NCI-H226 (cell line): ENCODE measurements at regions not wholly inside any gene's neighbourhood (a gene's known extent, or its start where the extent isn't known, plus 50 kb on each side); places are given as distances from the start of the nearest gene placed in this dataset.
A peak's percentile ranks its signal among the peaks of the same experiment; 100 is the strongest.

Source experiments
- DNase-seq: peaks from one replicate; pipeline ENCODE4 v3.0.0-alpha.2; 2015

GRCh38 chr2:15796167-15796942 is 144.0 kb upstream of the MYCN start:
- no peak for DNase-seq

- no peak for DNase-seq
Measured at GRCh38 chr2:15797231-15797938, 143.0 kb upstream of the MYCN start.

- DNase-seq: no peak
Measured at GRCh38 chr2:15797939-15798281, 142.4 kb upstream of the MYCN start.

- DNase-seq: no peak
Measured at GRCh38 chr2:15798701-15799431, 141.5 kb upstream of the MYCN start.

DNA sequence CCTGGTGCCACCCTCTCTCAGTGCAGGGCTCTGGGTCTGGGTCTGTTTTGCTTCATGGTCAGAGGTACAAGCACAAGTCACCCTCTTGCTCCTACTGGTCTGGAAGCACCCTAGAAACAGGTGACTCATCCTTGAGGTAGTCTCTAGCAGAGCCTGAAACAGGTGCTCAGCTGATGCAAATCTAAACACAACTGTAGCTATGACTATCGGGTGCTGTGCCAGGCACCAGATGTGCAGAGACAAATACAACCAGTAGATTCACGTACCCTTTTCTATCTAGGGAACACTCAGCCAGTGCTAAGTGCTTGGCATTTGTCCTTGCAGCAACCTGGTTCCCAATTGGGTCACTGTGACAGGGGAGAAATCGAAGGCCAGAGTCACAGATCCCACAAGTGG is 140.9 kb upstream of the MYCN start:
- DNase-seq: peak; percentile 46

- DNase-seq: peak; percentile 46
Measured at GRCh38 chr2:15800495-15801329, 139.6 kb upstream of the MYCN start.

- DNase-seq: no peak
Measured at GRCh38 chr2:15801439-15801838, 138.9 kb upstream of the MYCN start.

DNA sequence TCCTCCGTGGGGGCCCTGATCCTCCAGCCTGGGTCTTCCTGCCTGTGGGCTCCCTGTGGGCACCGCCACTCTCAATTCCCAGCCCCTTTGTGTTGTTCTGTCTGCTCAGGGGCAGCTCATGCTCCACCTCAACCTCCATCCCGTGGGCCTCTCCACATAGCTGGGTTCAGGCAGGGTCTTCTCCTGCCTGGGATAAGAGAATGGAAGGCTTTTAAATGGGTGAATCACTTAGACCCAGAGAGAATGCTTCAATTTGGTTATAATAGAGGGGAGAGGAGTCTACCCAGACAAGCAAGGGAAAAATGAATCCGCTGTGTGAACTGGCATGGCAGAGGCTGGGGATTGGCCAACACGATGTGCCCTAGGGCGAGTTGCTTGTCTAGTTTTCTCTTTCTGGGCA is 138.4 kb upstream of the MYCN start:
- no peak for DNase-seq

GRCh38 chr2:15802657-15803542 is 137.4 kb upstream of the MYCN start:
- no peak for DNase-seq

- DNase-seq: no peak
Measured at GRCh38 chr2:15803543-15804245, 136.7 kb upstream of the MYCN start.

GRCh38 chr2:15804246-15804619 is 136.1 kb upstream of the MYCN start:
- DNase-seq: no peak

DNA sequence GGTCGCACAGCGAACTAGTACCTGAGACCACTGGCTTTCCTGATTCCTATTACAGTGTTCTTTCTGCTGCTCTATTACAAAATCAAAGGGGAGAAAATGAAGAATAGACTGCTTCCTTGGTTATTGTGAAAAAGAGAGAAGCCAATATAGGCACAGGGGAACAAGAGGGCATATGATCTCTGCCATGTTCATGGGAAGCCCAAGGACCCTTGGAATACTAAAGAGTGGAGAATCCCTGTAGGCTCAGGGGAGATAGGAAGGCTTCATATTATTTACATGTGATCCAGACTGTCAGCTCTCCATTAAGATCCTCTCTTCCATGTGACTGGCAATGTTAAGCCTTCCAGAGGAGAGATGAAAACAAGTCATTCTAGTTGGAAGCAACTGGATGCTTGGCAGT is 135.7 kb upstream of the MYCN start:
- no peak for DNase-seq

DNA sequence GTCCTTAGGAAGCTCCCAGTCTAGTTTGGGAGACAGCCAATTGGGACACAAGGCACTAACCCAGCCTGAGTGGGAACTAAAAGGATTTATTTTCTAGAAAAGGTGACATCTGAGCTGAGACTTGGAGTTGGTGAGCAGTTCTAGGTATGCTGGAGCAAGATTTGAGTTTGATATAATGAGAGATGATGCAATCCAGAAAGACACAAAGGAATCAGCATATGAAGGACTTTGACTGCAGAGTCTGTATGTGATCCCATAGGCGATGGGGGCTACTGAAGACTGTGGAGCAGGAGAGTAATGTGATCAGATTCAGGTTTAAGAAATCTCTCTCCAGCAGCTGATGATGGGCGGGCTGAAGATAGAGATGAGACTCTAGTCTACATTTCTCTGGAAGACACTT is 135.1 kb upstream of the MYCN start:
- DNase-seq: no peak

- no peak for DNase-seq
Measured at GRCh38 chr2:15805772-15806171, 134.6 kb upstream of the MYCN start.

DNA sequence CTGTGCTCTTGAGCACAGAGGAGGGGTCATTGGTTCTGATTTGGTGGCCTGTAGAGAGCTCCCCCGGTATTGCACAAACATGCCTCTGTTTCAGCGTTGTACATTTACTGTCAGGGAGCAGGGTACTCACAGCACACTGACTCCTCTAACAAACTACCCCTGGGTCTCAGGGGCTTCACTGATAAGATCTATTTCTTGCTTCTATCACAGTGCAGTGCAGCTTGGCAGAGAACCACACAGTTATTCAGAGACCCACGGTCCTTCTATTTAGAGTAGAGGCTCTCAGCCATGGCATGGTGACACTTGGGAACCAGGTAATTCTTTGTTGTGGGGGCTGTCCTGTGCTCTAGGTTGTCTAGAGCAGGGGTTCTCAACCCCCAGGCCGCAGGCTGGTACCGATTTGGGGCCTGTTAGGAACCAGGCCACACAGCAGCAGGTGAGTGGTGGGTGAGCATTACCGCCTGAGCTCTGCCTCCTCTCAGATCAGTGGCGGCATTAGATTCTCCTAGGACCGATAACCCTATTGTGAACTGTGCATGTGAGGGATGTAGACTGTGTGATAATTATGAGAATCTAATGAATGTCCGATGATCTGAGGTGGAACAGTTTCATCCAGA is 133.4 kb upstream of the MYCN start:
- DNase-seq: no peak

DNA sequence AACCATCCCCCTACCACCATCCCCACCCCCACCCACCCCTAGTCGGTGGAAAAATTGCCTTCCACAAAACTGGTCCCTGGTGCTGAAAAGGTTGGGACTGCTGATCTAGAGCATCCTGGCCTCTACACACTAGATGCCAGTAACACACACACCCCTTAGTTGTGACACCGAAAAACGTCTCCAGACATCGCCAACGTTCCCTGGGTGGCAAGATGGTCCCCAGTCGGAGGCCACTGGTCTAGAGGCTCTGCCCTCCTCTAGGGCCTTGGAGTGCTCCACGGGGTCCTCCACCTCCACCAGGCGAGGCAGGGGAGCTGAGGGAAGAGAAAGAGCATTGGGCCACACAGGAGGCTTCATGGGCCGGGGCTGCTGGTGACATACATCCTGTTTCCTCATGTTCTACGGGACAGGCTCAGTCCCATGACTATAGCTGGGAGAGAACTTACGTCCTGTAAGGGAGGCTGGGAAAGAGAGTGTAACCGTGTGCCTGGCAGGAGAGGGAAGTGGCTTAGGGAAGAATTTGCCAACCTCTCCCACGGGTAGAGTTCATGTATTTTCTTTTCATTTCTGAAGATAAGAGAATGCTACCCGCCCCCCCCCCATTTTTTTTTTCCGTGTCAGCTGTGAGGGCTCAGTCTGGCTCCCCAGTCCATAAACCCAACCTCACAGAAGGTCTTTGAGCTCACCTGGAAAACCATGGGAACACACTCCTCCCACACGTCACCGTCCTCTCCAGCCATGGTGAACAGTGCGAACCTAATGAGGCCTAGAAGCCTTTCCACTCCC is 132.7 kb upstream of the MYCN start:
- DNase-seq: no peak

- no peak for DNase-seq
Measured at GRCh38 chr2:15808204-15808910, 132.0 kb upstream of the MYCN start.

GRCh38 chr2:15808944-15809343 is 131.4 kb upstream of the MYCN start:
- no peak for DNase-seq

- no peak for DNase-seq
Measured at GRCh38 chr2:15809404-15809803, 130.9 kb upstream of the MYCN start.
